GM10266 (cell line): ENCODE measurements at regions not wholly inside any gene's neighbourhood (a gene's known extent, or its start where the extent isn't known, plus 50 kb on each side); places are given as distances from the start of the nearest gene placed in this dataset.

Source experiments
- DNase-seq: peaks from one replicate; pipeline ENCODE4 v3.0.0; 2012; ENCODE audit errors: extremely low spot score
- CTCF ChIP-seq: IDR thresholded peaks from 2 replicates; pipeline ENCODE4 v1.5.1; 2012; ENCODE audit warnings: mild to moderate bottlenecking, low read depth; ENCODE audit not compliant: control insufficient read depth, insufficient read depth; ENCODE audit errors: missing control alignments

GRCh38 chr9:89889865-89890264 is 285.1 kb downstream of the GADD45G start:
- no peak for DNase-seq
- TF ChIP-seq CTCF = no peak

GRCh38 chr9:89890326-89890980 is 285.6 kb downstream of the GADD45G start:
- no peak for DNase-seq
- TF ChIP-seq CTCF = no peak

- no peak for TF ChIP-seq CTCF
- DNase-seq = no peak
Measured at GRCh38 chr9:89891221-89891590, 286.4 kb downstream of the GADD45G start.

- TF ChIP-seq CTCF = no peak
- no peak for DNase-seq
Measured at GRCh38 chr9:89891591-89892304, 286.9 kb downstream of the GADD45G start.

- no peak for TF ChIP-seq CTCF
- DNase-seq = no peak
Measured at GRCh38 chr9:89892920-89893319, 288.1 kb downstream of the GADD45G start.

GRCh38 chr9:89893886-89894285 is 289.1 kb downstream of the GADD45G start:
- TF ChIP-seq CTCF = no peak
- DNase-seq = no peak

- no peak for DNase-seq
- TF ChIP-seq CTCF = no peak
Measured at GRCh38 chr9:89896806-89897340, 292.1 kb downstream of the GADD45G start.
